ENCODE measurements at regions not wholly inside any gene's neighbourhood (a gene's known extent, or its start where the extent isn't known, plus 50 kb on each side); places are given as distances from the start of the nearest gene placed in this dataset.

- Mint-ChIP-seq H3K27me3 (ENCODE audit: low read depth) (peaks cover 18% of the 10 kb centered on the region), H3K4me1 (peaks cover 6% of the 10 kb centered on the region), H3K4me3 (no peak overlapping the region), H3K9me3 (no peaks in the 10 kb centered on the region), H3K27ac (ENCODE audit: unreplicated experiment) (no peak overlapping the region), H3K36me3 (ENCODE audit: low read depth) (no peaks in the 10 kb centered on the region)
- TF ChIP-seq CTCF (conservative IDR thresholded peaks at IDR 0.05): no peak
- no peak for DNase-seq (ENCODE audit: low read depth, low spot score)
Measured at GRCh38 chr5:174355208-174355612, 309.7 kb downstream of the NSG2 start.

GRCh38 chr5:174355995-174356394 lies 310.5 kb downstream of the NSG2 start:
- Mint-ChIP-seq H3K27me3 (ENCODE audit: low read depth) (peaks cover 10% of the 10 kb centered on the region), H3K4me3 (no peak overlapping the region), H3K9me3 (no peaks in the 10 kb centered on the region), H3K4me1 (peaks cover 6% of the 10 kb centered on the region), H3K27ac (ENCODE audit: unreplicated experiment) (no peak overlapping the region), H3K36me3 (ENCODE audit: low read depth) (no peaks in the 10 kb centered on the region)
- no peak for DNase-seq (ENCODE audit: low read depth, low spot score)
- TF ChIP-seq CTCF (conservative IDR thresholded peaks at IDR 0.05): no peak

DNA sequence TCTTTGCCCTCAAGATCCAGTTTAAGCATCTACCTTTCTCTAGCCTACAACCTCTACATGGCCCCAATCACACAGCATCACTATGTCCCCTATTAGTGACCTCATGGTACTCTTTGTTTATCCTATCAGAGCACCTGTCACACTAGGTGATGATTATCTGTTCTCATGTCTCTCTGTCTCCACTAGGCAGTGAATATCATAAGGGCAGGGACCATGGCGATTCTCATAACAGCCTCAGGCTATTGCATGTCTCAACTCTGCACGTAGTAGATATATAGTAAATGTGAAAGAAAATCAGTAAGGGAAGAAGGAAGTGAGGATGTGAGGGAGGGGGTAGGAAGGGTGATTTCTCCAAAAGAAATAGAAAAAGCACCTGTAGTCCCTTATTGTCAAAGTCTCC lies 311.0 kb downstream of the NSG2 start:
- DNase-seq (ENCODE audit: low read depth, low spot score): no peak
- TF ChIP-seq CTCF (conservative IDR thresholded peaks at IDR 0.05): no peak
- Mint-ChIP-seq H3K27ac (ENCODE audit: unreplicated experiment) (no peak overlapping the region), H3K27me3 (ENCODE audit: low read depth) (peaks cover 5% of the 10 kb centered on the region), H3K4me3 (no peak overlapping the region), H3K36me3 (ENCODE audit: low read depth) (no peaks in the 10 kb centered on the region), H3K9me3 (no peaks in the 10 kb centered on the region), H3K4me1 (peaks cover 6% of the 10 kb centered on the region)

DNA sequence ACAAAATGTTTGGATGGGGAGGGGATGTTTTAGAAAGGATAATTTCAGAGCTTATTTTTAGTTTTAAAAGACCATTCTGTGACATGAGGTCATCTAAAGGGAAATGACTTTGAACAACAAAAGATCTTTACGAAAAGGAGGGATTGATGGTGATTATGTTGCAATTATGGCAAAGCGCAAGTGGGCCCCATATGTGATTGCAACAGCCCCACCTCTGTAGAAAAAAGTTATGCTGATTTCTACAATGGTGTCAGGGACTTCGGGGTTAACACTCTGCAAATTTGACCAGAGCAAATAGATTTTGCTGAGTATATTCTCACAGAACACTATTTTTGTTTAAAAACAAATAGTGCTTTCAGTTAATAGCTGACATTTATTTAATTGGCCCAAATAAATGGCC lies 312.8 kb downstream of the NSG2 start:
- H3K4me3 Mint-ChIP-seq: no peak overlapping the region
- no peaks in the 10 kb centered on the region for H3K36me3 Mint-ChIP-seq (ENCODE audit: low read depth)
- DNase-seq (ENCODE audit: low read depth, low spot score): no peak
- no peaks in the 10 kb centered on the region for H3K27me3 Mint-ChIP-seq (ENCODE audit: low read depth)
- H3K9me3 Mint-ChIP-seq: peaks cover 8% of the 10 kb centered on the region
- no peak overlapping the region for H3K27ac Mint-ChIP-seq (ENCODE audit: unreplicated experiment)
- H3K4me1 Mint-ChIP-seq: peaks cover 6% of the 10 kb centered on the region
- no peak for TF ChIP-seq CTCF (conservative IDR thresholded peaks at IDR 0.05)

- Mint-ChIP-seq H3K27ac (ENCODE audit: unreplicated experiment) (no peak overlapping the region), H3K27me3 (ENCODE audit: low read depth) (peaks cover 4% of the 10 kb centered on the region), H3K9me3 (peaks cover 12% of the 10 kb centered on the region), H3K4me3 (no peak overlapping the region), H3K36me3 (ENCODE audit: low read depth) (no peaks in the 10 kb centered on the region), H3K4me1 (peaks cover 6% of the 10 kb centered on the region)
- DNase-seq (ENCODE audit: low read depth, low spot score): no peak
- TF ChIP-seq CTCF (conservative IDR thresholded peaks at IDR 0.05): no peak
Measured at GRCh38 chr5:174359071-174359470, 313.6 kb downstream of the NSG2 start.

DNA sequence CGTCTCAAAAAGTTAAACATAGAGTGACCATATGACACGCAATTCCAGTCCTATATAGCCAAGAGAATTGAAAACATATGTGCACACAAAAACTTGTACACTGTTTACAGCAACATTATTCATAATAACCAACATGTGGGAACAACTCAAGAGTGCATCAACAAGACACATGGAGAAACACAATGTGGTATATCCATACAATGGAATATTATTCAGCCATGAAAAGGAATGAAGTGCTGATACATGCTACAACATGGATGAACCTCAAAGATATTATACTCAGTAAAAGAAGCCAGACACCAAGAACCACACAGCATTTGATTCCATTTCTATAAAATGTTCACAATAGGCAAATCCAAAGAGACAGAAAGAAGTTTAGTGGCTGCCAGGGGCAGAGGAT lies 317.0 kb downstream of the NSG2 start:
- Mint-ChIP-seq H3K9me3 (peaks cover 12% of the 10 kb centered on the region), H3K27ac (ENCODE audit: unreplicated experiment) (no peak overlapping the region), H3K36me3 (ENCODE audit: low read depth) (no peaks in the 10 kb centered on the region), H3K4me1 (peaks cover 6% of the 10 kb centered on the region), H3K4me3 (no peak overlapping the region), H3K27me3 (ENCODE audit: low read depth) (peaks cover 8% of the 10 kb centered on the region)
- no peak for TF ChIP-seq CTCF (conservative IDR thresholded peaks at IDR 0.05)
- DNase-seq (ENCODE audit: low read depth, low spot score): no peak
